IMR-90 (cell line): ENCODE measurements at regions not wholly inside any gene's neighbourhood (a gene's known extent, or its start where the extent isn't known, plus 50 kb on each side); places are given as distances from the start of the nearest gene placed in this dataset.
"Not testable (repeated sequence)": the region's sequence is repeated elsewhere in the genome, so short reads cannot be mapped to it uniquely, and the experiment has no call there.

Experiments used
- ATAC-seq: fragments of 200-7000 bp; cut with Tn5 transposase; 2 replicates; pipeline ENCODE4 v1.9.1; 2020; ENCODE audit warnings: low read depth, mild to moderate bottlenecking, moderate library complexity
- BruUV-seq: library from RNA; stranded (reverse); fragments of 400-500 nt; replicated peaks from 2 replicates; lab custom pipeline; 2021; lab: Mats Ljungman, UMichigan
- CTCF ChIA-PET: fragments of 300-600 bp; formaldehyde crosslinking; extraction: SDS; loops from one replicate; lab custom pipeline; 2021; ENCODE audit warnings: antibody characterized with exemption; lab: Yijun Ruan, JAX
- POLR2A ChIA-PET: fragments of 300-600 bp; sonication (Branson Sonifier 250); formaldehyde crosslinking; loops from one replicate; lab custom pipeline; 2022; ENCODE audit warnings: antibody characterized with exemption; ENCODE audit not compliant: unreplicated experiment; lab: Charles Lee
- DNase-seq: peaks from one replicate; pipeline ENCODE4 v3.0.0; 2013
- H2AFZ ChIP-seq: replicated peaks from 2 replicates; pipeline ENCODE3; 2013; ENCODE audit warnings: low read length, mild to moderate bottlenecking; ENCODE audit not compliant: poor library complexity
- H2AK5ac ChIP-seq: 2 replicates; pipeline ENCODE4 v1.6.1; 2013; ENCODE audit warnings: low read depth, low read length, inconsistent platforms
- H2AK9ac ChIP-seq: replicated peaks from 2 replicates; pipeline ENCODE3; 2013; ENCODE audit warnings: mild to moderate bottlenecking, low read depth, low read length, moderate library complexity; ENCODE audit not compliant: poor library complexity
- H2BK120ac ChIP-seq: 2 replicates; pipeline ENCODE4 v1.6.1; 2013; ENCODE audit warnings: low read depth, low read length, inconsistent platforms
- H2BK15ac ChIP-seq: 3 replicates; pipeline ENCODE4 v1.6.1; 2013; ENCODE audit warnings: low read depth, low read length, inconsistent platforms
- H2BK20ac ChIP-seq: 2 replicates; pipeline ENCODE4 v1.6.1; 2013; ENCODE audit warnings: low read depth, mild to moderate bottlenecking, inconsistent platforms, low read length, moderate library complexity
- H2BK5ac ChIP-seq: 2 replicates; pipeline ENCODE4 v1.6.1; 2013; ENCODE audit warnings: mild to moderate bottlenecking, low read depth, low read length, inconsistent platforms; ENCODE audit not compliant: poor library complexity, severe bottlenecking
- H3K14ac ChIP-seq: replicated peaks from 2 replicates; pipeline ENCODE4 v1.6.1; 2013; ENCODE audit warnings: low read depth, low read length, inconsistent platforms
- H3K18ac ChIP-seq: 2 replicates; pipeline ENCODE4 v1.6.1; 2013; ENCODE audit warnings: low read depth, low read length, control low read depth
- H3K23ac ChIP-seq: 2 replicates; pipeline ENCODE4 v1.6.1; 2013; ENCODE audit warnings: low read depth, low read length, inconsistent platforms
- H3K27ac ChIP-seq: 2 replicates; pipeline ENCODE4 v1.5.1; 2013; ENCODE audit warnings: mild to moderate bottlenecking, control low read depth, low read length; ENCODE audit not compliant: insufficient read depth
- H3K27me3 ChIP-seq: 2 replicates; pipeline ENCODE4 v1.6.1; 2013; ENCODE audit warnings: low read length; ENCODE audit not compliant: control insufficient read depth, insufficient read depth
- H3K36me3 ChIP-seq: 2 replicates; pipeline ENCODE4 v1.6.1; 2013; ENCODE audit warnings: low read length, mixed read lengths; ENCODE audit not compliant: control insufficient read depth, insufficient read depth
- H3K4ac ChIP-seq: 2 replicates; pipeline ENCODE4 v1.6.1; 2013; ENCODE audit warnings: low read depth, low read length, inconsistent platforms
- H3K4me1 ChIP-seq: 2 replicates; pipeline ENCODE4 v1.6.1; 2013; ENCODE audit warnings: low read length, mixed read lengths; ENCODE audit not compliant: control insufficient read depth, insufficient read depth
- H3K4me2 ChIP-seq: 2 replicates; pipeline ENCODE4 v1.6.1; 2013; ENCODE audit warnings: low read depth, mild to moderate bottlenecking, control low read depth, low read length, moderate library complexity
- H3K4me3 ChIP-seq: 2 replicates; pipeline ENCODE4 v1.5.1; 2013; ENCODE audit warnings: low read depth, mild to moderate bottlenecking, control low read depth, low read length, moderate library complexity; ENCODE audit not compliant: insufficient read depth
- H3K56ac ChIP-seq: 2 replicates; pipeline ENCODE4 v1.6.1; 2013; ENCODE audit warnings: low read length, inconsistent platforms; ENCODE audit not compliant: insufficient read depth; ENCODE audit errors: extremely low read depth
- H3K79me1 ChIP-seq, 2 experiments: 2 replicates each; pipeline ENCODE4 v1.6.1; 2013; ENCODE audit warnings: low read length in 2 of 2, inconsistent platforms in 1 of 2, low read depth in 1 of 2
- H3K9ac ChIP-seq: 2 replicates; pipeline ENCODE4 v1.6.1; 2013; ENCODE audit warnings: low read depth, low read length, control low read depth
- H3K9me1 ChIP-seq: 2 replicates; pipeline ENCODE4 v1.6.1; 2013; ENCODE audit warnings: low read length, inconsistent platforms; ENCODE audit not compliant: insufficient read depth
- H3K9me3 ChIP-seq: 2 replicates; pipeline ENCODE4 v1.6.1; 2013; ENCODE audit warnings: low read length; ENCODE audit not compliant: control insufficient read depth, insufficient read depth
- H4K20me1 ChIP-seq: 2 replicates; pipeline ENCODE4 v1.6.1; 2013; ENCODE audit warnings: low read length, inconsistent platforms; ENCODE audit not compliant: insufficient read depth
- H4K5ac ChIP-seq: 2 replicates; pipeline ENCODE4 v1.6.1; 2013; ENCODE audit warnings: mild to moderate bottlenecking, low read depth, low read length, control low read depth
- H4K8ac ChIP-seq, 2 experiments: 2 replicates each; pipeline ENCODE4 v1.6.1; 2013; ENCODE audit warnings: low read depth in 2 of 2, low read length in 2 of 2, control low read depth in 1 of 2, inconsistent platforms in 1 of 2
- H4K91ac ChIP-seq: 2 replicates; pipeline ENCODE4 v1.6.1; 2013; ENCODE audit warnings: low read depth, low read length, inconsistent platforms; ENCODE audit not compliant: insufficient read depth
- WGBS, 2 experiments: methylation state at CpG; one replicate each; pipeline versions ENCODE4 v1.1.5 to v1.1.7; 2013; ENCODE audit warnings: missing lambda C conversion rate in 2 of 2; ENCODE audit not compliant: insufficient read length in 1 of 2; ENCODE audit errors: extremely low coverage in 2 of 2; 5-methylcytosine and 5-hydroxymethylcytosine counted together
- dilution Hi-C: fragments of 300-500 bp; cut with HindIII; formaldehyde crosslinking; loops from one replicate; pipeline ENCODE4 v1.14.3; 2018; ENCODE audit warnings: low sequenced_read_pairs; ENCODE audit not compliant: unreplicated experiment
- in situ Hi-C: fragments of 300-500 bp; cut with MboI; formaldehyde crosslinking; loops from 3 replicates; pipeline ENCODE4 v1.14.3; 2019; ENCODE audit warnings: low sequenced_read_pairs, inconsistent platforms, mixed read lengths
- intact Hi-C: fragments of 100-400 bp; cut with micrococcal nuclease; formaldehyde crosslinking; loops from 2 replicates; pipeline ENCODE4 v1.10.0; 2022

- H4K20me1 ChIP-seq, H3K4me3 ChIP-seq, H2BK20ac ChIP-seq, H3K27me3 ChIP-seq, H3K36me3 ChIP-seq, H2BK120ac ChIP-seq, H4K8ac ChIP-seq, H2BK15ac ChIP-seq, H3K4me1 ChIP-seq, H2AFZ ChIP-seq, CTCF ChIA-PET, H2AK9ac ChIP-seq, H3K79me1 ChIP-seq, H3K56ac ChIP-seq, H3K9me1 ChIP-seq, POLR2A ChIA-PET, H2BK5ac ChIP-seq, H4K91ac ChIP-seq, H3K4ac ChIP-seq, H2AK5ac ChIP-seq, DNase-seq, dilution Hi-C loops, ATAC-seq, intact Hi-C loops, H3K4me2 ChIP-seq, H3K23ac ChIP-seq, H3K27ac ChIP-seq, BruUV-seq, in situ Hi-C loops, H3K14ac ChIP-seq, H3K18ac ChIP-seq, H4K5ac ChIP-seq, H3K9ac ChIP-seq: not testable (repeated sequence)
- H3K9me3 ChIP-seq = peaks cover 19% of the 10 kb centered on the region; the same call in 1 of the 2 replicates
- WGBS, 2 experiments = 59% methylated on average over 5 of the region's 11 CpGs; no CpG with 5 or more reads in 1 of the 2 experiments
Measured at GRCh38 chr9:65405766-65406165, 120.8 kb upstream of the FOXD4L5 start.
